ENCODE measurements at regions not wholly inside any gene's neighbourhood (a gene's known extent, or its start where the extent isn't known, plus 50 kb on each side); places are given as distances from the start of the nearest gene placed in this dataset.

GRCh38 chr7:42756841-42757240, 155.0 kb downstream of the C7orf25 start:
- no peak for ATAC-seq

- no peak for ATAC-seq
Observed at GRCh38 chr7:42753811-42754363, 158.0 kb downstream of the C7orf25 start.

GRCh38 chr7:42753367-42753766, 158.5 kb downstream of the C7orf25 start:
- ATAC-seq, result no peak

GRCh38 chr7:42750172-42750571, 161.7 kb downstream of the C7orf25 start:
- ATAC-seq, result no peak

- ATAC-seq, result no peak
Observed at GRCh38 chr7:42747044-42747443, 164.8 kb downstream of the C7orf25 start.

GRCh38 chr7:42746214-42746613, 165.7 kb downstream of the C7orf25 start:
- ATAC-seq, result no peak

- ATAC-seq, result no peak
Observed at GRCh38 chr7:42745357-42746059, 166.4 kb downstream of the C7orf25 start.

GRCh38 chr7:42744746-42745145, 167.1 kb downstream of the C7orf25 start:
- no peak for ATAC-seq

GRCh38 chr7:42743077-42743858, 168.6 kb downstream of the C7orf25 start:
- no peak for ATAC-seq

- ATAC-seq, result no peak
Observed at GRCh38 chr7:42742318-42742717, 169.6 kb downstream of the C7orf25 start.

GRCh38 chr7:42740408-42740807, 171.5 kb downstream of the C7orf25 start:
- no peak for ATAC-seq

GRCh38 chr7:42739638-42740037, 172.2 kb downstream of the C7orf25 start:
- ATAC-seq, result no peak

- no peak for ATAC-seq
Observed at GRCh38 chr7:42736931-42737330, 174.9 kb downstream of the C7orf25 start.

GRCh38 chr7:42735081-42735480, 176.8 kb downstream of the C7orf25 start:
- no peak for ATAC-seq

- no peak for ATAC-seq
Observed at GRCh38 chr7:42734568-42734967, 177.3 kb downstream of the C7orf25 start.

- ATAC-seq, result no peak
Observed at GRCh38 chr7:42733040-42733439, 178.8 kb downstream of the C7orf25 start.

- ATAC-seq, result no peak
Observed at GRCh38 chr7:42730586-42730985, 181.3 kb downstream of the C7orf25 start.

GRCh38 chr7:42729053-42729765, 182.7 kb downstream of the C7orf25 start:
- ATAC-seq, result no peak

- no peak for ATAC-seq
Observed at GRCh38 chr7:42727451-42727850, 184.4 kb downstream of the C7orf25 start.

- no peak for ATAC-seq
Observed at GRCh38 chr7:42726066-42726785, 185.6 kb downstream of the C7orf25 start.

- no peak for ATAC-seq
Observed at GRCh38 chr7:42722716-42723115, 189.2 kb downstream of the C7orf25 start.

- ATAC-seq, result no peak
Observed at GRCh38 chr7:42722198-42722597, 189.7 kb downstream of the C7orf25 start.
